Neutrophil (primary cell): ENCODE measurements at regions not wholly inside any gene's neighbourhood (a gene's known extent, or its start where the extent isn't known, plus 50 kb on each side); places are given as distances from the start of the nearest gene placed in this dataset.

Source experiments
- H3K27ac ChIP-seq: fragments of 200-600 bp; sonication (generic); 2 replicates; pipeline ENCODE4 v1.5.1; 2016; ENCODE audit warnings: mild to moderate bottlenecking, moderate library complexity
- H3K27me3 ChIP-seq: fragments of 200-600 bp; sonication (generic); 2 replicates; pipeline ENCODE4 v1.6.0; 2016; ENCODE audit warnings: mild to moderate bottlenecking
- H3K36me3 ChIP-seq: fragments of 200-600 bp; sonication (generic); 2 replicates; pipeline ENCODE4 v1.5.1; 2017
- H3K4me1 ChIP-seq, 2 experiments: fragments of 200-600 bp in 1 of 2; sonication (generic) in 1 of 2; 1 replicate in 1 of 2; 2 replicates in 1 of 2; pipeline versions ENCODE4 v1.5.1 to v1.6.1; 2013 to 2016; ENCODE audit warnings: low read depth in 1 of 2, low read length in 1 of 2, mild to moderate bottlenecking in 1 of 2, moderate library complexity in 1 of 2; ENCODE audit not compliant: control insufficient read depth in 1 of 2, insufficient read depth in 1 of 2
- H3K4me3 ChIP-seq, 2 experiments: fragments of 200-600 bp in 1 of 2; sonication (generic) in 1 of 2; 1 replicate in 1 of 2; 2 replicates in 1 of 2; pipeline ENCODE4 v1.5.1; 2013 to 2016; ENCODE audit warnings: low read depth in 1 of 2, low read length in 1 of 2, mild to moderate bottlenecking in 1 of 2, moderate library complexity in 1 of 2
- H3K9me3 ChIP-seq: fragments of 200-600 bp; sonication (generic); 2 replicates; pipeline ENCODE4 v1.5.1; 2016
- TF ChIP-seq, protein P1 (sequence below): fragments of 200-600 bp; sonication (generic); IDR thresholded peaks from 2 replicates; pipeline ENCODE4 v1.5.1; 2016; ENCODE audit warnings: antibody characterized with exemption

DNA sequence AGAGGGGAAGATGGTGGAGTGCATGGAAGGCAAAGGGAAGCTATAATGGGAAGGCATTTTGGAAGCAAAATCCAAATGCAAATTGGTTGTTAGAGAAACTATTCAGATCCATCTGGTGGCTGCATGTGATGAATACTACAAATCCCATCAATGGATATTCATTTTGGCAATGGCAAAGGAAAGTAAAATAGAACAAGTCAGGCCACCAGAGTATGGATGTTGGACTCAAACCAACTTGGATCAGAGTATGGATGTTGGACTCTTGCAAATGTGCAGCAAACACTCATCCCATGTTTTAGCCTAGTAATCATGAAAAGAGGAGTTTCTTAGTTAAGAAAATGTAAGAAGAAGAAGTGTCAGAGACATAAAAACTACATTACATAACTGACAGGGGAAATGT lies 289.6 kb upstream of the DAB1 start:
- H3K36me3 ChIP-seq: no peaks in the 10 kb centered on the region
- no peak overlapping the region for H3K4me3 ChIP-seq
- TF ChIP-seq, protein P1, sequence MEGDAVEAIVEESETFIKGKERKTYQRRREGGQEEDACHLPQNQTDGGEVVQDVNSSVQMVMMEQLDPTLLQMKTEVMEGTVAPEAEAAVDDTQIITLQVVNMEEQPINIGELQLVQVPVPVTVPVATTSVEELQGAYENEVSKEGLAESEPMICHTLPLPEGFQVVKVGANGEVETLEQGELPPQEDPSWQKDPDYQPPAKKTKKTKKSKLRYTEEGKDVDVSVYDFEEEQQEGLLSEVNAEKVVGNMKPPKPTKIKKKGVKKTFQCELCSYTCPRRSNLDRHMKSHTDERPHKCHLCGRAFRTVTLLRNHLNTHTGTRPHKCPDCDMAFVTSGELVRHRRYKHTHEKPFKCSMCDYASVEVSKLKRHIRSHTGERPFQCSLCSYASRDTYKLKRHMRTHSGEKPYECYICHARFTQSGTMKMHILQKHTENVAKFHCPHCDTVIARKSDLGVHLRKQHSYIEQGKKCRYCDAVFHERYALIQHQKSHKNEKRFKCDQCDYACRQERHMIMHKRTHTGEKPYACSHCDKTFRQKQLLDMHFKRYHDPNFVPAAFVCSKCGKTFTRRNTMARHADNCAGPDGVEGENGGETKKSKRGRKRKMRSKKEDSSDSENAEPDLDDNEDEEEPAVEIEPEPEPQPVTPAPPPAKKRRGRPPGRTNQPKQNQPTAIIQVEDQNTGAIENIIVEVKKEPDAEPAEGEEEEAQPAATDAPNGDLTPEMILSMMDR: no peak
- no peaks in the 10 kb centered on the region for H3K4me1 ChIP-seq
- H3K9me3 ChIP-seq: no peaks in the 10 kb centered on the region
- H3K27me3 ChIP-seq: no peaks in the 10 kb centered on the region
- H3K27ac ChIP-seq: no peak overlapping the region

GRCh38 chr1:57712846-57713245 lies 289.0 kb upstream of the DAB1 start:
- no peaks in the 10 kb centered on the region for H3K27me3 ChIP-seq
- H3K4me1 ChIP-seq: no peaks in the 10 kb centered on the region
- H3K36me3 ChIP-seq: no peaks in the 10 kb centered on the region
- no peak overlapping the region for H3K4me3 ChIP-seq
- H3K9me3 ChIP-seq: no peaks in the 10 kb centered on the region
- no peak overlapping the region for H3K27ac ChIP-seq
- TF ChIP-seq, protein P1: no peak

DNA sequence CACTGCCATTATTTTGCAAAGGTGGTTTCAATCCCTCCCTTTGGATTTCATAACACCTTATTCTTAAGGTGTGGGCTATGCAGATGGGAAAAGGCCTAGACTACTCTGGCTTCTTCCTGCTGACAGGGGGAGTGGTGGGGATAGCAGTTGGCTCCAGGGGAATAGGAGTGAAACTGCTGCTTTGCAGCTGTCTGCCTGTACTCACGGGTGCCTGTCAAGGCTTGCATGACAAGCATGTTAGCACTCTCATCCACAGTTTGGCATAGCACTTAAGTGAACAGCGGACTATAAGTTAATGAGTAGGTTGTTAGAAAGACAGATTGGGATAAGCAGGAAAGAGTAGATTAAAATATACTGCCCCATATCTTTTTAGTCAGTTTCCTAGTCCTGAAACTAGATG lies 287.5 kb upstream of the DAB1 start:
- TF ChIP-seq, protein P1: no peak
- H3K4me1 ChIP-seq: no peaks in the 10 kb centered on the region
- no peaks in the 10 kb centered on the region for H3K27me3 ChIP-seq
- H3K9me3 ChIP-seq: no peaks in the 10 kb centered on the region
- no peak overlapping the region for H3K4me3 ChIP-seq
- no peaks in the 10 kb centered on the region for H3K36me3 ChIP-seq
- H3K27ac ChIP-seq: no peak overlapping the region

- Histone ChIP-seq H3K4me1 (no peaks in the 10 kb centered on the region), H3K36me3 (no peaks in the 10 kb centered on the region), H3K9me3 (no peaks in the 10 kb centered on the region), H3K4me3 (no peak overlapping the region), H3K27me3 (no peaks in the 10 kb centered on the region), H3K27ac (no peak overlapping the region)
- TF ChIP-seq, protein P1: no peak
These were observed 283.8 kb upstream of the DAB1 start for GRCh38 chr1:57707631-57708030.

DNA sequence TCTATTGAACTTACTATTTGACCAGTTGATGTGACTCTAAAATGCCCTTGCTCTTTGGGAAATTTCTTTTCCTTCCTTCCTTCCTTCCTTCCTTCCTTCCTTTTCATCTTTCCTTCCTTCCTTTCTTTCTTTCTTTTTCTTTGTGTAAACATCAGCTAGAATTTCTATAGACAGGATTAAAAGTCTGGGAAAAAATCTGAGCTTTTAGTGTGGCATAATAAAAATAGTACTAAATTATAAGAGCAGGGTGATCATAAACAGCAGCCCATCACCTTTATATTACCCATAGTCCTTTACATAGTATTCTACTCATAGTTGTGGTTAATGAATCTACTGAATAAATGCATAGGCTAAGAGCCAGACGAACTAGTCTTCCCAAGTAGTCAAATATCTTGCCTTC lies 281.0 kb upstream of the DAB1 start:
- no peaks in the 10 kb centered on the region for H3K27me3 ChIP-seq
- no peaks in the 10 kb centered on the region for H3K4me1 ChIP-seq
- H3K27ac ChIP-seq: no peak overlapping the region
- no peak overlapping the region for H3K4me3 ChIP-seq
- no peaks in the 10 kb centered on the region for H3K9me3 ChIP-seq
- no peaks in the 10 kb centered on the region for H3K36me3 ChIP-seq
- TF ChIP-seq, protein P1: no peak

DNA sequence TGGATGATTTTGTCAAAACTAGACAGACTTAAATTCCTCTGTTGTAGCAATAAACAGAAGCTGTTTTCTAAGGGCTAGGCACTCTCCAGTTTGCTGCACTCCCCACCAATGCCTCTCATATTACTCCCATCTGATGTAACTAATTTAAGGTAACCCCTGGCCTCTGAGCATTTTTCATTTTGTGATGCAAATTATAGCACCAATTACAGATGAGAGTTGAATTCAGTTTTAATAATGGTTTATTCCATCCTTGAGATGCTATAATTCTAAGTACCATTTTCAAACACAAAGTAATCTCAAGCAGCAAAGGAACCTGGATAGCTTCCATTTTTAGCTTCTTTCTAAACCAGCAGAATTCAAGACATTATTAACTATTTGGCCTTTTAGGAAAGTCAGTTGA lies 280.4 kb upstream of the DAB1 start:
- no peaks in the 10 kb centered on the region for H3K9me3 ChIP-seq
- no peaks in the 10 kb centered on the region for H3K27me3 ChIP-seq
- TF ChIP-seq, protein P1: no peak
- H3K27ac ChIP-seq: no peak overlapping the region
- H3K4me1 ChIP-seq: no peaks in the 10 kb centered on the region
- no peak overlapping the region for H3K4me3 ChIP-seq
- no peaks in the 10 kb centered on the region for H3K36me3 ChIP-seq
